ENCODE measurements at regions not wholly inside any gene's neighbourhood (a gene's known extent, or its start where the extent isn't known, plus 50 kb on each side); places are given as distances from the start of the nearest gene placed in this dataset.

DNA sequence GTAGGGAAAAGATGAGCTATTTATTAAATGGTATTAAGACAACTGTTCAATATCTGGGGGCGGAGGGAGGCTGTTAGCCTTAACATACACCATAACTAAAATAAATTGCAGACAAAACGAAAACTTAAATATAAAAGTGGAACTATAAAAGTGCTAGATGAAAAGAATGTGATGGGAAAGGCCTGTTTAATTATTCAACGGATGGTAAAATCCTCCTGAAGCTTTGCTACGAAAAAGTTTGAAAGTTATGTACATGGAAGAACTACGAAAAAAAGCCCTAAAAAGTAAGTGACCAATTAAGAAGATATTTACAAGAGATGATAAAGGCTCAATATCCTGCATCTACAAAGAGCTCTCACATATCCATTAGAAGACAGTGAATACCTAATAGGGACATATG lies 197.8 kb upstream of the IER5L start:
- TF ChIP-seq, protein P1, sequence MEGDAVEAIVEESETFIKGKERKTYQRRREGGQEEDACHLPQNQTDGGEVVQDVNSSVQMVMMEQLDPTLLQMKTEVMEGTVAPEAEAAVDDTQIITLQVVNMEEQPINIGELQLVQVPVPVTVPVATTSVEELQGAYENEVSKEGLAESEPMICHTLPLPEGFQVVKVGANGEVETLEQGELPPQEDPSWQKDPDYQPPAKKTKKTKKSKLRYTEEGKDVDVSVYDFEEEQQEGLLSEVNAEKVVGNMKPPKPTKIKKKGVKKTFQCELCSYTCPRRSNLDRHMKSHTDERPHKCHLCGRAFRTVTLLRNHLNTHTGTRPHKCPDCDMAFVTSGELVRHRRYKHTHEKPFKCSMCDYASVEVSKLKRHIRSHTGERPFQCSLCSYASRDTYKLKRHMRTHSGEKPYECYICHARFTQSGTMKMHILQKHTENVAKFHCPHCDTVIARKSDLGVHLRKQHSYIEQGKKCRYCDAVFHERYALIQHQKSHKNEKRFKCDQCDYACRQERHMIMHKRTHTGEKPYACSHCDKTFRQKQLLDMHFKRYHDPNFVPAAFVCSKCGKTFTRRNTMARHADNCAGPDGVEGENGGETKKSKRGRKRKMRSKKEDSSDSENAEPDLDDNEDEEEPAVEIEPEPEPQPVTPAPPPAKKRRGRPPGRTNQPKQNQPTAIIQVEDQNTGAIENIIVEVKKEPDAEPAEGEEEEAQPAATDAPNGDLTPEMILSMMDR (IDR thresholded peaks at IDR 0.05) = no peak
- TF ChIP-seq POLR2AphosphoS5 (IDR thresholded peaks at IDR 0.05) = no peak
- no peak for TF ChIP-seq POLR2A (IDR thresholded peaks at IDR 0.05)
